PC-3 (cell line): ENCODE measurements at regions not wholly inside any gene's neighbourhood (a gene's known extent, or its start where the extent isn't known, plus 50 kb on each side); places are given as distances from the start of the nearest gene placed in this dataset.

Source experiments
- EZH2 ChIP-seq: fragments of 300-600 bp; sonication (generic); IDR thresholded peaks from one replicate; pipeline ENCODE4 v1.6.1; 2017; ENCODE audit warnings: antibody characterized with exemption, mild to moderate bottlenecking, low read length; ENCODE audit not compliant: unreplicated experiment
- TF ChIP-seq, protein P1 (sequence below): fragments of 300-600 bp; sonication (generic); conservative IDR thresholded peaks from 2 replicates; pipeline ENCODE4 v1.5.1; 2017; ENCODE audit warnings: antibody characterized with exemption, low read depth, mild to moderate bottlenecking, low read length

DNA sequence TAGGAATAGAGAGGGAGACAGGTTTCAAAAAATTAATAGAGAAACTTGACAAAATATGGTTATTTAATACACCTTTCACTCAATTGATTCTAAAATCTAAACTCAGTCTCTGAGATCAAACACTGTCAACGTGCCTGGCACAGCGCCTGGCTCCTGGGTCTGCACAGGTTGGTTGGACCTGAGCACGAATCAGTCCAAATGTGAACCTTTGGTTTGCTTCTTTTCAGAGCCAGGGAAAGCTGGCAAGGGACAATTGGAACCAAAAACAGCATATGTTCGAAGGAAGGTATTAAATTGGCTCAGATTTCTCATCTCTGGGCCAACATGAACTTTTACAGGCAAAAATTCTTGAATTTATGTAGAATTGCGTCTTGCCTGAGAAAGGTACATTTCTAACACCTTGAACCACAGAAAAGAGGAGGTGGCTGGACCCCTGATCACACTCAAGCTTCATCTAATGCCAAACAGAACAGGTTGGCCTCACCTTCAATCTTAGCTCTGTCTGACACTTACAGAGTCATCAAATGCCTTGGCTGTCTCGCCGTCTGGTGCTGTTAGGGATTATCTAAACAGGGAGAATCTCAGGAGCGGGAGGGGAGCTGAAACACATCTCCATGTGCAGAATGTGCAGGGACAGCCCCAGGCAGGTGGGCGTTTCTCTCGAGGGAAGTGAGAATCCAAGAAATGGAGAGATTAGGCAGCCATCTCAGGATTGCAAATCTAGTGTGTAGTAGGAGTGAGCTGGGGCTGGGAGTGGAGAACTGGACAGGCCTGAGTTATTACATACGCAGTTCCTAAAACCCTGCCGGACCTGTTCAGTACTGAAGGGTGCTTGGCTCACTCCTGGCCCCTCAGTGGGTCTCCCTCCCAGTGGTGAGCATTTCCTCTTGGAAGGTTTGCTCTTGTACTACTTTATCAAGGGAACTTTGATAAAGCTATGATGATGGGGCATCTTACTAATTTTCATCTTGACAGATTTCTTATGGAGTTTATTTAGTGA lies 442.2 kb upstream of the B3GAT1 start:
- TF ChIP-seq, protein P1, sequence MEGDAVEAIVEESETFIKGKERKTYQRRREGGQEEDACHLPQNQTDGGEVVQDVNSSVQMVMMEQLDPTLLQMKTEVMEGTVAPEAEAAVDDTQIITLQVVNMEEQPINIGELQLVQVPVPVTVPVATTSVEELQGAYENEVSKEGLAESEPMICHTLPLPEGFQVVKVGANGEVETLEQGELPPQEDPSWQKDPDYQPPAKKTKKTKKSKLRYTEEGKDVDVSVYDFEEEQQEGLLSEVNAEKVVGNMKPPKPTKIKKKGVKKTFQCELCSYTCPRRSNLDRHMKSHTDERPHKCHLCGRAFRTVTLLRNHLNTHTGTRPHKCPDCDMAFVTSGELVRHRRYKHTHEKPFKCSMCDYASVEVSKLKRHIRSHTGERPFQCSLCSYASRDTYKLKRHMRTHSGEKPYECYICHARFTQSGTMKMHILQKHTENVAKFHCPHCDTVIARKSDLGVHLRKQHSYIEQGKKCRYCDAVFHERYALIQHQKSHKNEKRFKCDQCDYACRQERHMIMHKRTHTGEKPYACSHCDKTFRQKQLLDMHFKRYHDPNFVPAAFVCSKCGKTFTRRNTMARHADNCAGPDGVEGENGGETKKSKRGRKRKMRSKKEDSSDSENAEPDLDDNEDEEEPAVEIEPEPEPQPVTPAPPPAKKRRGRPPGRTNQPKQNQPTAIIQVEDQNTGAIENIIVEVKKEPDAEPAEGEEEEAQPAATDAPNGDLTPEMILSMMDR, result no peak
- no peak for TF ChIP-seq EZH2
